ENCODE measurements at regions not wholly inside any gene's neighbourhood (a gene's known extent, or its start where the extent isn't known, plus 50 kb on each side); places are given as distances from the start of the nearest gene placed in this dataset.
A peak's percentile ranks its signal among the peaks of the same experiment; 100 is the strongest.
"Not testable (repeated sequence)": the region's sequence is repeated elsewhere in the genome, so short reads cannot be mapped to it uniquely, and the experiment has no call there.

DNA sequence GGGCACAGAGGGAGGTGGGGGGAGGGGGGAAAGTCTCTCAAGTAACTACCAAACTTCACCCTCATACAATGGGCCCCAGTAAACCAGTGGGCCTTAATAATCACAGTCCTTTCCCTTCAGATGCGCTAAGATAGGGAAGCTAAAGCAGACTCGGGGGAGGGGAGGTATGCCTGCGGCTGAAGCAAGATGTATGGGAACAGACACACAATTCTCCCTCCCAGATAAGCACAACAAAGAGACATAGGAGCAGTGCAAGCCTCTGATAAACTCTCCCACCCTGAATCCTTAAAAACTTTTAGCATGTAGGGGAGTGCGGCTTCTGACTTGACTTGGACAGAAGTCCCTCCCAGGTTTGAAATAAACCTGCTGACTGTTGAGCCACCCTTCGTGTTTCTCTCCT is 54.7 kb downstream of the PROP1 start:
- DNase-seq (ENCODE audit: low read depth) = not testable (repeated sequence)

GRCh38 chr5:177939246-177940171 is 56.5 kb downstream of the PROP1 start:
- peak; percentile 63 for DNase-seq (ENCODE audit: low read depth)

GRCh38 chr5:177938767-177939166 is 57.3 kb downstream of the PROP1 start:
- DNase-seq (ENCODE audit: low read depth) = not testable (repeated sequence)

DNA sequence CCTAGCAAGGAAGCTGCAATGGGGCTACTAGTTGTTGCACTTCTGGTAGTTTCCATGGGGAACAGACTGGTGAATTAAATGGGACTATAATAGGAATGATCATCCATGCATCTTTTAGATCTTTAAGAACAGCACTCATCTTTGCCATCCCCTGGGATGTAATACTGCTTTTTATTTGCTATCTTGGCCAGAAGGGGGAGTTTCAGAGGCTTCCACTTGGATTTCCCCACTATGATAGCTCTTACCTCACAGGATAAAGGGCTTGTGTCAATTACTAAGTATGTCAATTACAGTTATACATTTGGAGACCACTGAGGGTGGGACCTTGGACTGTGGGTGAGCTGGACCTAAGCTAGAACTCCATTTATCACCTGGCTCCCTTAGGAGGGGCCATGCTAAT is 61.8 kb downstream of the PROP1 start:
- DNase-seq (ENCODE audit: low read depth) = not testable (repeated sequence)

- DNase-seq (ENCODE audit: low read depth) = not testable (repeated sequence)
These were observed 65.6 kb downstream of the PROP1 start for GRCh38 chr5:177930269-177931022.

GRCh38 chr5:177929618-177930017 is 66.4 kb downstream of the PROP1 start:
- DNase-seq (ENCODE audit: low read depth) = not testable (repeated sequence)

- DNase-seq (ENCODE audit: low read depth) = not testable (repeated sequence)
These were observed 68.5 kb downstream of the PROP1 start for GRCh38 chr5:177927500-177927899.

- not testable (repeated sequence) for DNase-seq (ENCODE audit: low read depth)
These were observed 71.5 kb downstream of the PROP1 start for GRCh38 chr5:177924577-177924976.

GRCh38 chr5:177923837-177924236 is 72.2 kb downstream of the PROP1 start:
- not testable (repeated sequence) for DNase-seq (ENCODE audit: low read depth)

GRCh38 chr5:177923189-177923588 is 72.9 kb downstream of the PROP1 start:
- not testable (repeated sequence) for DNase-seq (ENCODE audit: low read depth)

- not testable (repeated sequence) for DNase-seq (ENCODE audit: low read depth)
These were observed 86.8 kb downstream of the PROP1 start for GRCh38 chr5:177909261-177909660.

- DNase-seq (ENCODE audit: low read depth) = not testable (repeated sequence)
These were observed 93.2 kb downstream of the PROP1 start for GRCh38 chr5:177902806-177903205.

DNA sequence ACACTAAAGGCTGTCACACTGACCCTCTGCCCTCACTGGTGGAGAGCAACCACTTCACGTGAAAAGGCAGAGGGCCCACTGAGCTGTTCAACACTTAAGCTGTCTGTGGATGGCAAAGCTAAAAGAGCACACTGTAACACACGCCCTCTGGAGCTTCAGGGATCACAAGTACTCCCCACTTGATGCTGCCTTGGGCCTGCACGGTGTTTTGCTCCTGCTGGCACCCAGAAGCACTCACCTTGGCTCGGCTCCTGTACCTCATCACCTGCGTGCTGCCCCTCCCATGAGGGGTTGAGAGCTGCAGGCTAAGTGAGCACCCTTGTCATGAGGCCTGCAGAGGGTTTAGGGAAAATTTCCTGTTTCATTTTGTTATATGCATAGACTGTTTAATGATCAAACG is 96.0 kb downstream of the PROP1 start:
- DNase-seq (ENCODE audit: low read depth) = not testable (repeated sequence)

- not testable (repeated sequence) for DNase-seq (ENCODE audit: low read depth)
These were observed 101.2 kb downstream of the PROP1 start for GRCh38 chr5:177894681-177895453.

DNA sequence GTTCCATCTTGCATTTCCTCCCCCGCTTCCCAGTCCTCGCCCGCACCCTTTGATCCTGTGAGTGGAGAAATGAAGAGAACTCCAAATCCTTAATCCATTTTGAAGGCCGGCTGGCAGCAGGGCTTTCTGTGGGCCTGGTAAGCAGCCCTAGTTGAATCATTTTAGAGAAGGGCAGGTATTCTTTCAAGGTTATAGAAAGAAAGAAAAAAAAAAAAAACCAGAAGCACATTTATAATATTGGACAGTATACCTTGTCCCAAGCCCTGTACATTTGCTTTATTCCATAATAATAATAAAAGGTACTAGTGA is 103.7 kb downstream of the PROP1 start:
- not testable (repeated sequence) for DNase-seq (ENCODE audit: low read depth)

GRCh38 chr5:177891547-177892356 is 104.3 kb downstream of the PROP1 start:
- not testable (repeated sequence) for DNase-seq (ENCODE audit: low read depth)

DNA sequence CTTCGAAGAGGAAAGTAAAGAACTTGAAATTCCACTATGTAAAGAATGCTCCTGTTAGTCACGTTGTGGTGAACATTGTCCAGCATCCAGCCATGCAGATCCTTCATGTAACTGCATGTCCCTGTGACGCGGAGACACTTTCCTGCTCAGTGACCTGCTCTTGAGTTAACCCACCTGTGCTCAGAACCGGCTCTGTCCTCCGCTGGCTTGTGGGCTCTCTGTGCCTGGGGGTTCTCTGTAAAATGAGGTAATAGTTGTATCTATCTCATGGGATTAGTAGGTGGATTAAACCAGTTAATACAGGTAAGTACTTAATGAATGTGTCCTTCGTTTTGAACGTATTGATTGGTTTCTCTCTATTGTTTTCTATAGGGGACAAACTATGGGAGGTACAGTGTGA is 100.6 kb upstream of the FAM153A start:
- not testable (repeated sequence) for DNase-seq (ENCODE audit: low read depth)

GRCh38 chr5:177875900-177876238 is 93.2 kb upstream of the FAM153A start:
- not testable (repeated sequence) for DNase-seq (ENCODE audit: low read depth)

GRCh38 chr5:177875013-177875899 is 92.6 kb upstream of the FAM153A start:
- DNase-seq (ENCODE audit: low read depth) = not testable (repeated sequence)

GRCh38 chr5:177863822-177864446 is 81.2 kb upstream of the FAM153A start:
- DNase-seq (ENCODE audit: low read depth) = not testable (repeated sequence)

Data from Daoy (cell line).